OCI-LY3 (cell line): ENCODE measurements at regions not wholly inside any gene's neighbourhood (a gene's known extent, or its start where the extent isn't known, plus 50 kb on each side); places are given as distances from the start of the nearest gene placed in this dataset.

Experiments used
- H2AFZ ChIP-seq: fragments of 200-600, 300-600 bp; shearing (Covaris generic); 2 replicates; pipeline ENCODE4 v1.6.0; 2014; ENCODE audit warnings: antibody characterized with exemption, low read depth, low read length
- H3K27ac ChIP-seq: fragments of 200-600, 300-600 bp; sonication (generic); 2 replicates; pipeline ENCODE4 v1.5.1; 2014; ENCODE audit warnings: mild to moderate bottlenecking, low read length, moderate library complexity, mixed read lengths
- H3K27me3 ChIP-seq: fragments of 200-600, 300-600 bp; sonication (generic); 2 replicates; pipeline ENCODE4 v1.6.1; 2014; ENCODE audit warnings: low read depth, low read length, mixed read lengths
- H3K36me3 ChIP-seq: fragments of 200-600, 300-600 bp; sonication (generic); replicated peaks from 2 replicates; pipeline ENCODE3; 2014; ENCODE audit warnings: low read depth, low read length, mixed read lengths
- H3K4me1 ChIP-seq: fragments of 300-600, 200-600 bp; sonication (generic); 2 replicates; pipeline ENCODE4 v1.6.1; 2014; ENCODE audit warnings: low read length, mixed read lengths
- H3K4me2 ChIP-seq: fragments of 200-600, 300-600 bp; sonication (generic); 2 replicates; pipeline ENCODE4 v1.6.1; 2014; ENCODE audit warnings: low read length, mixed read lengths
- H3K4me3 ChIP-seq: fragments of 300-600, 200-600 bp; sonication (generic); 2 replicates; pipeline ENCODE4 v1.5.1; 2014; ENCODE audit warnings: antibody characterized with exemption, mild to moderate bottlenecking, low read length, moderate library complexity
- H3K79me2 ChIP-seq: fragments of 300-600, 200-600 bp; shearing (Covaris generic); 2 replicates; pipeline ENCODE4 v1.6.1; 2014; ENCODE audit warnings: mild to moderate bottlenecking, low read length, mixed read lengths
- H3K9ac ChIP-seq: fragments of 300-600, 200-600 bp; shearing (Covaris generic); 2 replicates; pipeline ENCODE4 v1.6.0; 2014; ENCODE audit warnings: mild to moderate bottlenecking, low read length, moderate library complexity
- H3K9me3 ChIP-seq: fragments of 200-600, 300-600 bp; shearing (Covaris generic); 2 replicates; pipeline ENCODE4 v1.6.1; 2014; ENCODE audit warnings: low read length, mixed read lengths; ENCODE audit not compliant: insufficient read depth
- H4K20me1 ChIP-seq: fragments of 200-600, 300-600 bp; sonication (generic); 2 replicates; pipeline ENCODE4 v1.6.1; 2016; ENCODE audit warnings: low read length, mixed read lengths; ENCODE audit not compliant: insufficient read depth
- EZH2phosphoT487 ChIP-seq: fragments of 200-600 bp; shearing (Covaris generic); IDR thresholded peaks from 2 replicates; pipeline ENCODE4 v1.6.1; 2018; ENCODE audit warnings: antibody characterized with exemption, mixed run types, low read depth
- TF ChIP-seq, protein P1 (sequence below): fragments of 200-600, 300-600 bp; sonication (generic); IDR thresholded peaks from 2 replicates; pipeline ENCODE4 v1.5.1; 2014; ENCODE audit warnings: antibody characterized with exemption, low read length, low read depth

DNA sequence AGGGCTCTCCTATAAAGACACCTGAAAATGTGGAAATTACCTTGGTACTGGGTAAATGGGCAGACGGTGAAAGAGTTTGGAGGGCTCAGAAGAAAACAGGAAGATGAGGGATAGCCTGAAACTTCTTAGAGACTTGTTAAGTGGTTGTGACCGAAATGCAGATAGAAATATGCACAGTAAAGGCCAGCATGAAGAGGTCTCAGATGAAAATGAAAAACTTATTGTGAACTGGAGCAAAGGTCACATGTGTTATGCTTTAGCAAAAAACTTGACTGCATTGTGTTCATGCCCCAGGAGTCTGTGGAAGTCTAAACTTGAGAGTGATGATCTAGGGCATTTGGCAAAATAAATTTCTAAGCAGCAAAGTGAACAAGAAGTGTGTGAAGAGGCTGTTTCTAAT is 137.1 kb downstream of the CBLN2 start:
- Histone ChIP-seq H3K4me1 (peaks cover 7% of the 10 kb centered on the region; the same call in 1 of the 2 replicates), H3K9me3 (no peaks in the 10 kb centered on the region), H3K27ac (no peak overlapping the region), H3K27me3 (no peaks in the 10 kb centered on the region), H4K20me1 (no peaks in the 10 kb centered on the region), H3K4me2 (no peak overlapping the region), H3K4me3 (no peak overlapping the region), H3K36me3 (no peaks in the 10 kb centered on the region), H3K9ac (no peak overlapping the region), H3K79me2 (no peaks in the 10 kb centered on the region), H2AFZ (no peak overlapping the region)
- TF ChIP-seq, protein P1, sequence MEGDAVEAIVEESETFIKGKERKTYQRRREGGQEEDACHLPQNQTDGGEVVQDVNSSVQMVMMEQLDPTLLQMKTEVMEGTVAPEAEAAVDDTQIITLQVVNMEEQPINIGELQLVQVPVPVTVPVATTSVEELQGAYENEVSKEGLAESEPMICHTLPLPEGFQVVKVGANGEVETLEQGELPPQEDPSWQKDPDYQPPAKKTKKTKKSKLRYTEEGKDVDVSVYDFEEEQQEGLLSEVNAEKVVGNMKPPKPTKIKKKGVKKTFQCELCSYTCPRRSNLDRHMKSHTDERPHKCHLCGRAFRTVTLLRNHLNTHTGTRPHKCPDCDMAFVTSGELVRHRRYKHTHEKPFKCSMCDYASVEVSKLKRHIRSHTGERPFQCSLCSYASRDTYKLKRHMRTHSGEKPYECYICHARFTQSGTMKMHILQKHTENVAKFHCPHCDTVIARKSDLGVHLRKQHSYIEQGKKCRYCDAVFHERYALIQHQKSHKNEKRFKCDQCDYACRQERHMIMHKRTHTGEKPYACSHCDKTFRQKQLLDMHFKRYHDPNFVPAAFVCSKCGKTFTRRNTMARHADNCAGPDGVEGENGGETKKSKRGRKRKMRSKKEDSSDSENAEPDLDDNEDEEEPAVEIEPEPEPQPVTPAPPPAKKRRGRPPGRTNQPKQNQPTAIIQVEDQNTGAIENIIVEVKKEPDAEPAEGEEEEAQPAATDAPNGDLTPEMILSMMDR: no peak
- no peak for TF ChIP-seq EZH2phosphoT487

DNA sequence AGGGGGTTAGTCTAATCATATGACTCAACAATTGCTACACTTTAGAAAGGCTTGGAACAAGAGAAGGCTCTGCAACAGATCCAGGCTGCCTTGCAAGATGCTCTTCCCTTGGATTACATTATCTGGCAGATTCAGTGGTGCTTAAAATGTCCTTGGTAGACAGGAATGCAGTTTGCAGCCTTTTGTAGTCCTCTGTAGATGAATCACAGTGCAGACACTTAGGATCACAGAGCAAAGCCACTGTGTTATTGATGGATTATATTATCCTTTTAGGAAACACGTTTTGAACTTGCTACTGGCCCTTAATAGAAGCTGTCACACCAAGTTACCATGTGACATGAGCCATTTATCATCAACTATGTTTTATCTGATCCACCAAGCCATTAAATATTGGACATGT is 152.2 kb downstream of the CBLN2 start:
- no peaks in the 10 kb centered on the region for H3K4me1 ChIP-seq

DNA sequence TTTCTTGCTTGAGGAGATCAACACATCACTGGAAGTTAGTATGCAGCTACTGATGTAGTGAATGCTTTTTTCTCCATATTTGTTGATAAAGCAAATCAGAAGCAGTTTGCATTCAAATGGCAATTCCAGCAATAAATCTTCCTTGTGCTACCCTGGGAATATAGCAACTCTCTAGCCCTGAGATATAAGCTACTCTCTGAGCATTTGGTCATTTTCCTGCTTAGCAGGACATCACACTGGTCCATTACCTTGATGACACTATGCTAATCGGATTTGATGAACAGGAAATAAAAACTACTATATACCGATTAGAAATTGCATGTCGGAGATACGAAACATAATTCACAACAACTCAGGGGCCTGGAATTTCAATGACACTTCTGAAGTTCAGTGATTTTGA is 152.7 kb downstream of the CBLN2 start:
- H3K9ac ChIP-seq: no peak overlapping the region
- no peak for TF ChIP-seq EZH2phosphoT487
- TF ChIP-seq, protein P1: no peak
- H3K9me3 ChIP-seq: no peaks in the 10 kb centered on the region
- no peaks in the 10 kb centered on the region for H4K20me1 ChIP-seq
- H3K36me3 ChIP-seq: no peaks in the 10 kb centered on the region
- H3K27ac ChIP-seq: no peak overlapping the region
- H3K27me3 ChIP-seq: no peaks in the 10 kb centered on the region
- no peaks in the 10 kb centered on the region for H3K79me2 ChIP-seq
- no peak overlapping the region for H2AFZ ChIP-seq
- H3K4me1 ChIP-seq: no peaks in the 10 kb centered on the region
- H3K4me2 ChIP-seq: no peak overlapping the region
- no peak overlapping the region for H3K4me3 ChIP-seq

More for the DNA sequence above, 152.2 kb downstream of the CBLN2 start:
- Histone ChIP-seq H3K36me3 (no peaks in the 10 kb centered on the region), H3K9ac (no peak overlapping the region), H3K27me3 (no peaks in the 10 kb centered on the region), H3K4me2 (no peak overlapping the region), H3K27ac (no peak overlapping the region), H4K20me1 (no peaks in the 10 kb centered on the region), H2AFZ (no peak overlapping the region), H3K79me2 (no peaks in the 10 kb centered on the region), H3K4me3 (no peak overlapping the region), H3K9me3 (no peaks in the 10 kb centered on the region)
- TF ChIP-seq, protein P1: no peak
- TF ChIP-seq EZH2phosphoT487: no peak

DNA sequence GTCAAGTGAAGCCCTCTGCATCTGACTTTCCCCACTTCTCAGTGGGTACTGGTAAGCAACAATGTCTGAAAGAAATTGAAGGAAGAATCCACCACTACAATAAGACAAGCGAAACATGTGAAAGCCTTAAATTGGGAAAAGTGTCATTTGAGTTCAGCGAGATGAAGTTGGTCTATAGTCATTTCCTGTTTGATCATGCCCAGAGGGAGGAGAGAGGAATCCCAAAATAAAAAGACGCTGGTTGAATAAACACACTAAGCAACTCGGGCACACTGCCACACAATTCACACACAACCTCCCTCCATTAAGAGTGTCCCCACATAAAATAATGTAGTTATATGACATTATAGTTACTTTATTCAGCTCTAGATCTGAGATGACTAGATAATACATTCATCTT is 166.1 kb downstream of the CBLN2 start:
- Histone ChIP-seq H3K27ac (no peak overlapping the region), H2AFZ (no peak overlapping the region), H3K9ac (no peak overlapping the region), H3K36me3 (no peaks in the 10 kb centered on the region), H3K4me3 (no peak overlapping the region), H4K20me1 (no peaks in the 10 kb centered on the region), H3K9me3 (no peaks in the 10 kb centered on the region), H3K79me2 (no peaks in the 10 kb centered on the region), H3K4me1 (peaks cover 3% of the 10 kb centered on the region; the same call in 1 of the 2 replicates), H3K27me3 (no peaks in the 10 kb centered on the region), H3K4me2 (no peak overlapping the region)
- TF ChIP-seq, protein P1: no peak
- TF ChIP-seq EZH2phosphoT487: no peak
